Kidney capillary endothelial cell (primary cell): ENCODE measurements at regions not wholly inside any gene's neighbourhood (a gene's known extent, or its start where the extent isn't known, plus 50 kb on each side); places are given as distances from the start of the nearest gene placed in this dataset.

Experiments
- DNase-seq: peaks from one replicate; pipeline ENCODE4 v3.0.0-alpha.2; 2018; ENCODE audit warnings: low spot score

DNA sequence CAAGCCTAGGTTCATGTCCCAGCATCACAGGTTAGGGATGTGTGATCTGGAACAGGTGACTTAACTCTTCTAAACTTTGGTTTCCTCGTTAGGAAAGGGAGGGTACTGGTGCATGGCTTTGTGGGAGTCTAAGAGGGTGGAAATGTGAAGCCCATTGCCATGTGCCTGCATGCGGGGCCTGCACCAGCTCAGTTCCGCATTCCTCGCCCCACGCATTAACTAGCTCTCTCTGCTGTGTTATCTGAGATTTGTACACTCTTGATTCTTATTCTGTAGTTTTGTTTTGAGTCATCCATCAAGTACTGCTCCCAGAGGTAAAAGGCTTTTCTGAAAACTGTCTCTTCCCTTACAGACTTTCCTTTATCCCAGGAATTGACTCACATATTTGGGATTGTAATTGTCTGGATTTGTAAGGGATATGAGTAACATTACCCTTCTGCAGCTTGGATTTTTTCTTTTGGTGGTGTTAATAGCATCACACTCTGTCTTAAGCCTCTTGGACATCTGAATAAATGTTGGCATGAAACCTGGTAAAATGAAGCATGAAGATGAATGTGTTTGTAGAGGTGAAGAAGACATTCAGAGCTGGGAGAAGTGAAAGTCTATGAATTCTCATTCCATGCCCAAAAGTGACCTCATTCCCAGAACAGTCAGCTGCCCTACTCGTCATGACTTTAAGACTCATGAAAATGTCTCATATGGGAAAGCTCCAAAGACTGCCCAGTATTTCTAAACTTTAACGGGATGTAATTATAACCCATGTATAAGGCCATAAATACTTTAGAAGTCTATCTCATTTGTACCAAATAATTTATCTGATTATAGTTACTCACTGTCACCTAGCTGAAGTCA is 357.3 kb downstream of the FOXA2 start:
- no peak for DNase-seq

DNA sequence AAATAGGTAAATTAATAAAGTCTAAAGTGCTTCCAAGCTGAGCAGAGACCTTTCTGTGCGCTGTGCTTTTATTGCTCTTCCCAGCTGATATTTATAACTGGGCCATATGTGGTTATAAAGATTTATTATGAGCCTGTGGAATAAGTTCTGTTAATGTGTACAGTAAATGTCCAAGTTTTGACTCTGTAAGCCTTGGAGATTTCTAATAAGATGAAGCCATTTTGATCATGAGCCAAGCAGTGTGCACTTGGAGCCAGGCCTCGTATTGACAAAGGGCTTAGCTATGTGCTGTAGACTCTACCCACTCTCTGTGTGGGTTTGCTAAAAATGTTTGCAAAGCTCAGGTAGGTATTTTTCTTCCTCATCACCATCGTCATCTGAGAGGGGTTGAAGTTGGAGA is 361.1 kb downstream of the FOXA2 start:
- no peak for DNase-seq

DNA sequence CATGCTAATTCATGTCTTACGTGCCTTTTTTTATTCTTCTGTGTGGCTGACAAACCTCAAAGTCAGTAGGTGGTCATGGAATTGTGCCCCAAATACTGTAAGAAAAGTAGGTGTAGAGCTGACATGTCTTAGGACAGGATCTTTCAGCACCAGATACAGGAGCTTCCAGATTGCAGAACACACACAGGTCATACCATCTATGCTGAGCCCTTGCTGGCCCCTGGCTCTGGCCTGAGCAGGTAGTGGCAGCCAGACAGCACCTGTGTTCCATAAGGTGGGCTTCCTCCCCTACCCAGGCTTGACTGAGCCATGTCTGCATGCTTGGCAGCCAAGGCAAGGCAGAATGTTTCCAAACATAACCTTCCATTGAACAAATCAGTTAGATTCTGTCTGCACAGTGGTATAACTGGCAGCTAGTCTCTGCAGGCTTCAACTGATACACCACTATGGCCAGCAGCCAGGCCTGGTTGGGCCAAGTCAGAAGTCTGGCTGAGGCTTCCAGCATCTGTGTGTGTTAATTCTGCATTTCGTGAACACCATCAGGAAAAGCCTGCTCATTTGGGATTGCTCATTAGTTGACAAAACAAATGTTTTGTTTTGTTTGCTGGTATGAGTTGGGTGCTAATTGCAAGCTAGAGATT is 366.5 kb downstream of the FOXA2 start:
- no peak for DNase-seq

DNA sequence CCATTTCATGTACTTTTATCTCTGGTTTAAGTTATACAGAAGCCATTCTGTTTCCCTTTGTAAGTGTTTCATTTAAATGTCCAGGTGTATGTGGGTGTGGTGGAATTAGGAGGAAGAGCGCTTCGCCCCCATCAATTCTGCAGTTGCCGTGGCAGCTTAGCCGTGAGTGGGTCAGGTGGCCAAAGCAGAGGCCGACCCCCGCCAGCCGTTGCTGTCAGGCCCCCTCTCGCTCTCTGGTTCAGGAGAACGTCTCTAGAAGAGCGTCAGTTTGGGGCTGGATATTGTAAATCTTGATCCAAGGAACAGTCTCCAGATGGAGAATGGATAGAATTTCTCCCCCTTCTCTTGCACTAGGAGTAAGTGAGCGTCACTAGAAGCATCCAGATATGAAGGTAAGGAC is 367.4 kb downstream of the FOXA2 start:
- no peak for DNase-seq

DNA sequence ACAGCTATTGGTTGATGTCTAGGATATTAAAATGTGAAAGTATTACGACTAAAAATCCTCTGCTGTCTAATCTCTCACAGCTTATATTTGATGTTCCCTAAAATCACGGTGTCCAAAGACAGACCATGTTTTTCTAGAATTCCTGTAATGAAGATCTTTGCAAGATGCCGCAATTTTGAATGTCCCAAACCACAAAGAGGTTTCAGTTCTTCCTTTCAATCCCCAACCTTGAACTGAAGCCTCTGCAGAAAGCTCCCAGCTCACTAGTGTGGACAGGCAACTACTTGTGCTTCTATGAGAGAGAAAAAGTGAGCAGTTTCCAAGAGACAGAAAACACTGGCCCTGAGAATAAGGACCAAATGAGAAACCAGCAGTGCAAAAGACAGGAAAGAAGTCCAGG is 370.1 kb downstream of the FOXA2 start:
- no peak for DNase-seq

DNA sequence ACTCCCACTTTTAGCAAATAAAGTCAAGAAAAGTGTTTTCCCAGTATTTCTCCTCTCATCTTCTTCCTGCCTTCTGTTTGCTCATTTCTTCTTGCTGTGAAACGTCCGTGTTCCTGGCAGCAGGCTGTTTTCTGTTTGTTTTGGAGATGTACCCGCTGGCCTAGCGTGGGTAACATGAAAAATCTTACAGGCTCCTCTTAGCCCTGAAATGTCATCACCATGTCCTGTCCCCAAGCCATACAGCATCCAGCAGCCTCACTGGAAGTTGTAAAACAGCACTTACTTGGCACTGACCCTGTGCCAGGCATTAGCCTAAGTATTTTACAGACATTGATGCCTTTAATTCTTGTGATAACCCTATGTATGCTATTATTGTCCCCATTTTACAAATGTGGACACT is 371.1 kb downstream of the FOXA2 start:
- DNase-seq = no peak

DNA sequence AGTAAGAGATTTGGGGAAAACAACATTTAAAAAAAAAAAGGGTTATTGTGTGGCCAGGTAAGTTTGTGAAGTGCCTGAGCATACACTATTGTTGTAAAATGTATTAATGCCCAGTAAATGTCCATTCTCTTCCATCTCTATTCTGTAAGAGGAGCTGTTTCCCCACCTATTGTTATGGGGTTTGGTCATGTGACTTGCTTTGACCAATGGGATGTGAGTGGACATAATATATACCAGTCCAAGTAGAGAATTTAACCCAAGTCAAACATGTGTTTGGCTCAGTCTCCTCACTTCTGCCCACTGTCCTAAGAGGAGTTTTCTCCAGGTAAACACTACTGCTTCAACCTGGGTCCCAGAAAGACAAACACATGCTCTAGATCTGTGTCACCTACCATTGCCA is 377.1 kb downstream of the FOXA2 start:
- DNase-seq = no peak

DNA sequence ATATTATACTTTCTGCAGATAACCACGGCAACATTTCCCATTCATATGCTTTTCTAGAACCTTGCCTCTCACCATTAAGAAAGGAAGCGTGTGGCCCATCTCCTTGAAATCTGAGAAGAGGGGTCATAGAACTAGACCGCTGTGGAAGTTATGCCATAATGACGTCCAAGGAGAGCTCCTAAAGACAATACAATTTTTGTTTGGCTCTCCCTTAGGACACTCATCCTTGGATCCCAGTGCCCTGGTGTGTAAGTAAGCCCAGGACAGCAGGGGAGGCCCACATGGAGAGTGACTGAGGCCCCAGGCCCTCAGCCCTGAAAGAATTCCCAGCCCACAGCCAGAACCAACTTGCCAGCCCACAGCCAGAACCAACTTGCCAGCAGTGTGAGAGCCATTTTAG is 379.6 kb downstream of the FOXA2 start:
- DNase-seq = no peak

DNA sequence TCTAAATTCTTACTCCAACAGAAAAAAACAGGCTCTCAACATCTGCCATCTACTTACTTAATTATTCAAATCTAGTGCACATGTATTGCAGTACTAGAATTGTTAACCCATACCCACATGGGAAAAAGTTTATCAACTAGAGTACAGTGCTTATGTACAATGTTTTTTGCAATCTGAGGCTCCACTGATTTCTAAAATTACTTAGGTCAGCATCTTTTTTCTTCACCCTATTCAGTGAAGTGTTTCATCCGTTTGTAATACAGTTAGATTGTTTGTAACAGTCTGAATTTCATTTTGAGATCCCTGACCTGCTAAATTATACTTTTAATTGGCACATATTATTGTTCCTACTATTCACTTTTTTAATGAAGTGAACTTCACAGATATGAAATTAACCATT is 402.2 kb downstream of the FOXA2 start:
- no peak for DNase-seq

DNA sequence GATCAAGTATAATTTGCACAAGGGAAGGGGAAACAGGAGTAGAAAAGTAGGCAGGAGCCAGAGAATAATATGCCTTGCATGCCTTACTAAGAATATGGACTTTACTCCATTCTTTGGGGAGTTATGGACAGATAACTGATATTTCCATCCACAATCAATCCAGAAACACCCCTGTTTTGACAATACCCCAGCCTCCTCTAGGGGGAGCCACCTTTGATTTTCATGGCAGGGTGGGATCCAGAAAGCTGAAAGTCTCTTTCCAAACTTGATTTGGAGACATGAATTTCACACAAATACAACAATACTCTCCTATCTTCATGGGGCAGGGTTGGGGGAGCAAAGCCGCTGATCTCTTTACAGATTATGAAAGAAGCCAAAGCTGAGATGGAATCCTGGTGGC is 404.1 kb downstream of the FOXA2 start:
- DNase-seq = no peak

DNA sequence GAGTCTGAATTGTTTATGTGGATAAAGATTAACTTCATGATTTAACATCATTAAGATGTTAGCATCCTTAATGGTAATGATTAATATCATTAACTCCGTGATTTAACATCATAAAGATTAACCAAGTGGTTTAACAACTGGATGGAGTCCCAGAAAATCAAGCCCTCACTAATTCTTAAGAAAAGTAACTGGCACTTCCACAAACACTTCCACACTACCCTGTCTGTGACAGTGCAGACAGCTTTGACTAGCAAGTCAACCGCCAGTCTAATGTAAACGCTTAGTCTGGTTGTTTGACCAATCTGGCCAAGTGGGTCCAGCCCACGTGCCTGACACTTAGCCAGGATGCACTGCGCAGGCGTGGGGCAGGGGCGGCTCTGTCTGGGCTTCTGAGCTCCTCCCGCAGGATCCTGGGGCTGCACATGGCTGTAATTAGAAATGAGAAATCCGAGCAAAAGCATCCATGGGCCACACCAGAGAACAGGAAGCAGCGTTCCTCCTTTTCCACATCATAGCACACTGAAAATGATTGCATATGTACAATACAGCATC is 424.2 kb downstream of the FOXA2 start:
- no peak for DNase-seq

DNA sequence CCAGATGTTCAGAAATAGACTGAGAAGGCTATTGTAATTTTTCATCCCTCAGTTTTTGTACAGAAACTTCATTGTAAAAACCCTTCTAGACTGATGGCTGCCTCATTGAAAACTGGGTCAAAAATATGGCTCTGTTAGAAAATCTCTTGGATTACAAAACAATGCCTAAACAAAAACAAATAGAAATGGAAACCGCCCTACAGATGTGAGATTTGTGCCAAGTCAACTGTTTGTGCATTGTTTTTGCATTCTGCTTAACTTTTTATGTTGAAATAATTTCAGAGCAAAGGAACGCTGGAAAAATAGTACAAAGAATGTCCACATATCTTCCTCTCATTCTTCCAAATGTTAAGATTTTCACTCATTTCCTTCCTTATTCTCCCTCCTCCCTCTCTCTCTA is 425.1 kb downstream of the FOXA2 start:
- no peak for DNase-seq

DNA sequence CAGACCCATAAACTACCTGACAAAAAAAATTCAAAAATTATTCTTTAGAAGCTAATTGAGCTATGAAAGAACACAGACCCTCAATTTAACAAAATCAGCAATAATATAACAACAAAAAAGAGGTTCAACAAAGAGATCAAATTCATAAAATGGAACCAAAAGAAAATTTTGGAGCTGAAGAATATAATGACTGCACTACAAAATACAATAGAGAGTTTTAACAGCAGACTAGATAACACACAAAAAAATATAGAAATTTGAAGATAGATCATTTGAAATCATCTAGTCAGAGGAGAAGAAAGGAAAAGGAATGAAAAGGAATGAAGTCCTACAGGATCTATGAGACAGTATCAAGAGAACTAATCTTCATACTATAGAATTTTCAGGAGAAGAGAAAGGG is 422.1 kb downstream of the PAX1 start:
- no peak for DNase-seq

DNA sequence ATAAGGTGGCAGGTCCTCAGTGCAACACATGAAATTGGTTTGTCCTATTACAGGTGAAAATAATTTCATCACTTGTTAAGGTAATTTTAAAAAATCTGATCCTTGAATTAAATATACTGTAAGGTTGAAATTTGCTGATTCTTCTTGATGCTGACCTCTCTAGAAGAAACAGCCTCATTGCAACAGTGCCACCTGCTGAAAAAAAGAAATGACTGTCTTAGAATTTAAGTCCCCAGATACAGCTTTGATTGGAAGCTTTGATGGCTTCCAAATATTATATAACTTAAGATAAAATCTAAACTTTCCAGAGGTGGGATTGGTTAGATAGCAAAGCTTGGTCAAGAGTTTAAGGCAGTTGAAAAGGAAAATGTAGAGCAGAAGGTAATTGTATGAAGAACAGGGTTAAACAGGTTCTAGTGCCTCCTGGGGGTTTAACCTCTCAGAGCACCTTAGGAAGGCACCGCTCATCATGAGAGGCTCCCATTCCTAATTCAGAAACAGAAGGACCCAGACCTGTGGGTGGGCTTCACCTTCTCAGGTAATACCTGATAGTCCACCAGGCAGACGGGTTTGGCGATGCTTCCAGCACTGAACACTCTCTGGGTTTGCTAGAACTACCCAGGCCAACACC is 401.0 kb downstream of the PAX1 start:
- peak; percentile 29 for DNase-seq

DNA sequence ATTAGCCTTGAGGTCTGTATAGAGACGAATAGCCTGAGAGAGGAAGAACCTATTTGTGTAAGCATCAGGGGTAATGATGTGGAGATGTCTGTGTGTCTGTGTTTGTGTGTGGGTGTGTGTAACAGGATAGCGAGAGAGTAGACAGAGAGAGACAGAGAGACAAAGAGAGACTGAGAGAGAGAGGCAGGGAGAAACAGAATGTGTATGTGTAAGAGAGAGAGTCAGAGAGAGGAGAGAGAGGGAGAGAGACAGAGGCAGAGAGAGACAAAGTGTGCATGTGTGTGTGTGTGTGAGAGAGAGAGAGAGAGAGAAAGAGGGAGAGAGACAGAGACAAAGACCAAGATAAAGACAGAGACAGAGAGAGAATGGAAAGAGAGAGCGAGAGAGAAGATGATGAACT is 396.1 kb downstream of the PAX1 start:
- DNase-seq = no peak

DNA sequence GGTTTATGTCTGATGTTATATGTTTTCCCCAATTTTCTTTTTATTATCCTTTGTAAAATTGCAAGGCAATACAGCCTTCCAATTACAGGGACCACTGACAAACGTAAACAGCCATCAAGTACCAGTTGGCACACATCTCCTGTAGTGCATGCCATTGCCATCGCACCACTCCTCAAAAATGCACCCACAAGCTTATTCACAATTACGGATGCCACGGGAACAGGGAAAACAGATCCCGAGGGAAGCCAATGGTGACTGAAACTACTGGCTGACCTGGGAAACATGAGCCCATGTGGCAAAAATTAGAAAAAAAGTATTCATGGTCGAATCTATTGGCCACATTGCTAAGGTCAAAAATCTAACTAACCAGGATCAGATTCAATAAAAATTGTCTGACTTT is 395.2 kb downstream of the PAX1 start:
- no peak for DNase-seq

DNA sequence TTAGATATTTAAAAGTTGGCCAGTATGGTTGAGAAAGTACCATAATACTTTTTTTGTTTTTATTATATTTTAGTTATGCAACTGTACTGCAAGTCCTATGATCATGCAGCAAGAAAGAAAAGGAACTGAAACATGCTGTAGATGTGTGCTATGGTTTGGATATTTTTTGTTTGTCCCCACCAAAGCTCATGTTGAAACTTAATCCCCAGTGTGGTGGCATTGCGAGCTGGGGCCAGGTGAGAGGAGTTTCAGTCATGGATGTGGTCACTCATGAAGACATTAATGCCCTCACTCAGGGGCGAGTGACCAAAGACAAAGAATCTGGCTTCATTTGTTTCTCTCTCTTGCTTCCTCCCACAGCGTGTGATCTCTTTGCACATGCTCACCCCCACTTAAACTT is 393.9 kb downstream of the PAX1 start:
- DNase-seq = no peak

DNA sequence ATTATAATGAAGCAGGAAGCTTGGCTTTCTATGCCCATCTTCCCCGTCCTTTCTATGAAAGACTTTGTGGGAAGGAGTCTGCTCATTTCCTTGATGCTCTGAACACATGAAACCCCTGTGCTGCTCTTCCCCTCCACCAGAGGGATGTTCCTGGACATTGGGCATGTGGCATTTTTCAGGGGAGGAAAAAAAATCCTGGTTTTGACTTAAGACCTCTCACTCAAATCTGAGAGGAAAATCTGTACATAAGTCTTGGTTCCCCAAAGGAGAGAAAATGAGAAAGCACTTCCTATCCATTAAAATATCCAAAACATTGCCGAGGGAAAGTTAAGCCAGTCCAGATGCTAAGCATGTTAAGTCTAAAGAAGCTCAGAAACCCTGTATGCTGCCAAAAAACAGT is 393.0 kb downstream of the PAX1 start:
- DNase-seq = no peak

DNA sequence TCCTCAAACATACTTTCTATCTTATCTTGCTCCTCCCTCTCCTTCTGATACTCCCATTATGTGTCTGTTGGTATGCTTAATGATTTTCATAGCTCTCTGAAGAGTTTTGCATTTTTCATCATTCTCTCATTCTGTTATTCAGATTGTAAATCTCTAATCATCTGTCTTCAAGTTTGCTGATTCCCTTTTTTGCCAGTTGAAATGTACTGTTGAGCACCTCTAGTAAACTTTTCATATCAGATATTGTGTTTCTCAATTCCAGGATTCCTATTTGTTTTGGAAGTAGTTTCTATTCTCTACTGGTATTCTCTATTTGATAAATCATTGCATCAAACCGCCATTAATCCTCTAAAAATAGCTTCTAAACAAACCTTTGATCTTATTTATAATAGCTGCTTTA is 387.7 kb downstream of the PAX1 start:
- DNase-seq = no peak

DNA sequence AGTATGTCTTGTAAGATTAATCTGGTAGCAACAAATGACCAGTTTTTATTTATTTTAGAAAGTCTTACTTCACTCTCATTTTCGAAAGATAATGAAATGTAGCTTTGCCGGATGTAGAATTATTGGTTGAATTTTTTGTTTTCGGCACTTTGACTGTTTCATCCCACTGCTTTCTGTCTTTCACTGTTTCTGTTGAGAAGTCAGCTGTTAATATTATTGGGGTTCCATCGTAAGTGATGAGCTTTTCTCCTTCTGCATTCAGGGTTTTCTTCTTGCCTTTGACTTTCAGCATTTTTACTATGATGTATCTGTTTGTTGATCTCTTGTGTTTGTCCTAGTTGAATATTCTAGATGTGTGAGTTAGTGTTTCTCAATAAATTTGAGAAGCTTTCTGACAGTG is 383.4 kb downstream of the PAX1 start:
- no peak for DNase-seq

DNA sequence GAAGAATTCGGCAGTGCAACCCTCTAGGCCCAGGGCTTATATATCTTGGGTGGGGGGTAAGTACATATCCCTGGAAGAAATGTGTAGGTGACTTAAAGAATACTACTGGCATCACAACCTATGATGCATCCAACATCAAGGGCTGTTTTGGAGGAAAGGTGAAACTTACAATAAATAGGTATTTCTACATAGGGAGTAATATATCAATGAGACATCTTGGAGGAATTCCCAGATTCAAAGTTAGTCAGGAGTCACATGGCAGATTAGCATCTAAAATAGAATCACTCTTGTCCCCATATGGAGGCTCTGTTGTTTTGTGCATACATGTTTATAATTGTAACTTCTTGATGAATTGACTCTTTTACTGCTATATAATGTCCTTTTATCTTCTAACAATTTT is 375.5 kb downstream of the PAX1 start:
- DNase-seq = no peak

DNA sequence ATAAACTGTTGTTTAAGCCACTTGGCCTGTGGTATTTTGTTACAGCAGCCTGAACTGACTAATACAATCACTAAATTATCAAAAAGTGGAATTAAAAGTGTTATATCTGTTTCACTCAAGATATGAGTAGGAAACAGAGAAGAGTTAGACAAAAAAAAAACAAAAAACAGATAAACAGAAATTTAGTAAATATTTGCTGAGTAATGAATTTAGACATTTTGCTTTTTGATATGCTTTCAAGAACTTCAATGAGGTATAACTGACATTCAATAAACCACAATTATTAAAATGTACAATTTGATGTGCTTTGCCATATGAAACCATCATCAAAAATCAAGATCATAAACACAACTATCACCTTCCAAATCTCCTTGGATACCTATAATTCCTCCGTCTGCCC is 369.2 kb downstream of the PAX1 start:
- DNase-seq = no peak

DNA sequence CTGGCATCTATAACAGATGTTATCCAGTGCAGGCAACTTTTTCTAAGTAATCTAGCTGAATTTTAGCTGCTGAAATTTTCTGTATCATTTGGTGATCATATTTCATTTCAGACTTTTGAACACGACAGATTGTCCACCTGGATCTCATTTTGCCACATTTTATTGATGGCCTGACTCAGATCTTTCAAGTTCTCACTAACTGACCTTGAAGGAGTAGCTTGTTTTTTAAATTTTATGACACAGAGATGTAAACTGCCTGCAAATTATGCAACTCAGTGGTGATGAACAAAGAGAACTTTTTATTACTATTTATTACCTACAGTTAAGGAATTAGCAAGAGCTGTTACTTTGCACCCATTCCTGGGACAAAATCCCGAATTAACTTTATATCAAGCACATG is 366.4 kb downstream of the PAX1 start:
- DNase-seq = no peak
